GM21619 (cell line): ENCODE measurements at regions not wholly inside any gene's neighbourhood (a gene's known extent, or its start where the extent isn't known, plus 50 kb on each side); places are given as distances from the start of the nearest gene placed in this dataset.

Experiments used
- ATAC-seq: cut with Tn5 transposase; IDR thresholded peaks from one replicate; pipeline ENCODE4 v1.9.1; 2021; ENCODE audit not compliant: unreplicated experiment

DNA sequence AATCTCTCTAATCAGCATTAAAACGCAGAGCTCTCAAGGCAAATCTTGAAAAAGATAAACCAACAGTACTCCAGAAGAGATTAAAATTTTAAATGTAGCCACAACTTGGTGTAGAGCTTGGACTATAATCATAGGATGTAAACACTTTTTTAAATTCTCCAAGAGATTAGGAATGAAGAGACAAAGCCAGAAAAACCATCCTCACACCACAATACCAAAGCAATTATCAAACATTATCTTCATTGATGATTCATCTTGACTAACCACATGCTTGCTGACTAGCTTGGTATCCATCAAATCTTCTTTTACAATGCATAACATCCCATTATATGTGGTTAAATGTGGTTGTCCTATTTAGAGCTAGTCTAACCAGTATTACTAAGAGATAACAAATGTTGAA is 815.1 kb downstream of the TLE1 start:
- ATAC-seq = no peak

DNA sequence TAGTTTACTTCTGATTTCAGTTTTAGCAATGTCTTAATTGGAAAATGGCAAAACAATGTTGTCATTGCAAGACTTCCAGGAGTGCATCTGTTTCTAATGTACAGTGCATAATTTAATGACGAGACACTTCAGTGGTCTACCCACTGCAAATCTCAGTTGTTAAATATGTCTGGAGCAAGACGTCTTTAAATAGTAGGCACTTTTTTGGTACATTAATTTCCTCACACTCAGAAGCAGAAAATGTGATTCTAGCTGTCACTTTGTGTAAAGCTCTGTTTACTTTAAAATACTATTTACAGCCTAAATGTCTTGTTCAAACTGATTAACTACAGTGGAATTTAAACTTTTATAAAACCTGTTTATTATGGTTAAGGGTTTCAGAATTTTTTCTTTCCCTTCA is 815.5 kb downstream of the TLE1 start:
- ATAC-seq = no peak

DNA sequence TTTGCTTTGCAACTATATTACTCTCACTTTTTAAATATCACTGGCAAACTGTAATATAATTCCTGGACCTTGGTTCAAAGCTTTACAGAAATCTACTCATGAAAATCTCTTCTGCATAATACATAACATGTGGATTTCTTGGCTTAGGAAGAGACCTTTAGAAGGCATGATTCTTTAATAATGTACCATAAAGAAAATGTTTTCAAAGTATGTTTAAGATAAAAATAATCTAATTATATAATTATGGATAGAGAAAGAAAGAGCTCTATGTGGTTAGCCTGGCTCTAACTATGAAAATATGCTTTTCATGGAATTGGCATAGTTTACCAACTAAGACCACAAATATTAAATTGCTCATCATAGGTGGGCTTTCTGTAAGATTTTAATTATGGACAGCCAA is 817.8 kb downstream of the TLE1 start:
- ATAC-seq = no peak

DNA sequence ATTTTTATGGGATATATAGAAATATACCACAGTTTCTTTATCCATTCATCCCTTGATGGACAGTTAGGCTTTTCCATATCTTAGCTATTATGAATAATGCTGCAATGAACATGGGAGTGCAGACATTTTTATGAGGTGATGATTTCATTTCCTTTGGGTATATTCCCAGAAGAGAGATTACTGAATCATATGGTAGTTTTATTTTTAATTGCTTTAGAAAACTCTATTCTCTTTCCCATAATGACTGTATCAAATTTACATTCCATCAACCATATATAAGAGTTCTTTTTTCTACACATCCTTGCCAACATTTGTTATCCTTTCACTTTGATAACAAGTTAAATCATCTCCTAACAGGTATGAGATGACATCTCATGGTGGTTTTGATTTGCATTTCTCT is 821.6 kb downstream of the TLE1 start:
- ATAC-seq = no peak

DNA sequence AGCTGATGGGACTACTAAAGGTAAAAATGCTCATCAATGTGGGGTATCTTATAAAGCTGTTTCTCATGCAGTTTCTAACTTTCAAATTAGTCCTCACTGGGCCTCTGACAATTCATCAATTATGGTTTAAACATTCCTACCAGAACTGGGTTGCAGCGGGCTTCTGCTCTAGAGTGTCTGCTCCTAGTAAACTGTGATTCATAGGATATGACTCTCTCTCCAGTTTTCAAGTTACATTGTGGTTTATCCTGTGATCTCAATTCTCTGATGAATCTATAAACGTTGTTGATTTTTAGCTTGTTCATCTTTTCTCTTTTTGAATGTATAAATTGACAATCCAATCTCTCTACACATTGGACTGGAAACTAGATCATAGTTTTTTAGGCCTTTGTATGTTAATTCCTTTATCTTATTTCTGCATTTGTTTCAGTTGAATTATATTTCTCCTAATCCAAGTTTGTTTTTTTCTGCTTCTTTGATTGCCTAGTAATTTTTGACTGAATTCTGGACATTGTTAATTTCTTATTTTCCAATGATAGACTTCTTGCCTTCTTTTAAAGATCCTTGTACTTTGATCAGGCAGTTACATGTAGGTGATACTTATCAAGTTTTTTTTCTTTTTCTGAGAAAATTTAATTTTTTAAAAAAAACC is 822.6 kb downstream of the TLE1 start:
- no peak for ATAC-seq

DNA sequence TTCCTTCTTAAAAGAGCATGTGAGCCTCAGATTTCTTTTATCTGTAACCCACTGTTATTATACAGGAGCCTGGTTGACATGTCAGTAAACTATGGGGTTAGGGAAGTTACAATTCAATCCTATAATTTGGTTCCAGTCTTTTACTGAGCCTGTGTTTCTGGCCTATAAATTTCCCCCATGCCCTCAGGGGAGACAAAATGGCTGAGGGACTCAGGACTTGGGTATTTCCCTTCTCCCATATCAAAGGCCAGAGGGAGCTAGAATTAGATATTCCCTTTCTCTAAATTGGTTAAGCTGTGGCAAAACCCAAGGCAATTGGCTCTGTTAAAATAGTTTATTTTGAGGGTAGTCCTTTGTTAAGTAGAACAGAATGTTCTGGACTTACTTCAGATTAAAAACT is 823.2 kb downstream of the TLE1 start:
- no peak for ATAC-seq

DNA sequence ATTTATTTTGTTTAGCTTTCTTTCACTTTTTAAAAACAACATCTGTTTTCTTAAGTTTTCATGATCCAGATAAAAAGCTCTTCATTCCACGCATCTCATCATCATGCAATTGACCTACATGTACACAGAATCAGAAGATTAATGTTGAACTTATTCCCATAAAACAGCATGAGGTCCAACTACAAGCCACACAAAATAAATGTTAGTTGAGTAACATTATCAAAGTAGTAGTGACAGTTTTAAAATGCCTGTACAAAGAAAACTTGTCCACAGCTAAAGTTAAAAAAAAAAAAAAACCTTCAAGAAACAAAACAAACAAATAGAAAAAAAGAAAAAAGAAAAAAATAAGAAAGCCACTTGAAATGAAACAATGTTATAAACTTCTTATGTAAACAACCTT is 846.3 kb downstream of the TLE1 start:
- no peak for ATAC-seq

DNA sequence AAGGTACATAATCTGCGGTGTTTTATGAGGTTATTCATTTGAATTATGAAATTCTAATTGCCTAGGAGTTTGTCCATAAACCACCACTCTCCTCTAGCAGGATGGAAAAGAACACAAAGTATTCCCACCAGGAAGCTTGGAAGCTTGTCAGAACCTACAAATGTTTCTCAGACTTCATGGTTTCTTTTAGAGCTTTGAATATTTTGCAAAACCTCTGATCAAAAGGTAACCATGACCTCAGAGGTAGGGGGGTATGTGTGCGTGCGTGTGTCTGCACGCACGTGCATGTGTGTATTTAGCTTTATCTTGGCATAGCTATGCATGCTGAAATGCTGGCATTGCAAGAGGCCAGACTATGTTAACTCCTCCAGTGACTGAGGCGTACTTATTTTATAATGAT is 847.0 kb downstream of the TLE1 start:
- no peak for ATAC-seq

DNA sequence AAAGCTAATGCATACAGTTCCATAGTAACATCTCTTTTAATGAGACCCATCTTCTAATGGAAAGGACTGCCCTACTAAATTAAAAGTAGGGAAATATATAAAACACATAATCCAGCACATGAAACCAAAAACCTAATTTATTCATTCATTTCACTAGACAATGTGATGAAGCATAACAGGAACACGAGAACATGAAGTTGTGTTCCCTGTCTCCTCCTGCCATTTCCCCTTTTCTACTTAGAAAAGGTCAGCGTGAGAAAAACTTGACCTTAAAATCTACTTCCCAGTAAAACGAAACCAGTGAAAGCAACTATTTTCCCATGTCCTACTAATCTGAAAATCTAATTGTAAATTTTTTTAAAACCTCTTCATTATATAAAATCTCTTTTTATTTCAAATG is 847.5 kb downstream of the TLE1 start:
- no peak for ATAC-seq

DNA sequence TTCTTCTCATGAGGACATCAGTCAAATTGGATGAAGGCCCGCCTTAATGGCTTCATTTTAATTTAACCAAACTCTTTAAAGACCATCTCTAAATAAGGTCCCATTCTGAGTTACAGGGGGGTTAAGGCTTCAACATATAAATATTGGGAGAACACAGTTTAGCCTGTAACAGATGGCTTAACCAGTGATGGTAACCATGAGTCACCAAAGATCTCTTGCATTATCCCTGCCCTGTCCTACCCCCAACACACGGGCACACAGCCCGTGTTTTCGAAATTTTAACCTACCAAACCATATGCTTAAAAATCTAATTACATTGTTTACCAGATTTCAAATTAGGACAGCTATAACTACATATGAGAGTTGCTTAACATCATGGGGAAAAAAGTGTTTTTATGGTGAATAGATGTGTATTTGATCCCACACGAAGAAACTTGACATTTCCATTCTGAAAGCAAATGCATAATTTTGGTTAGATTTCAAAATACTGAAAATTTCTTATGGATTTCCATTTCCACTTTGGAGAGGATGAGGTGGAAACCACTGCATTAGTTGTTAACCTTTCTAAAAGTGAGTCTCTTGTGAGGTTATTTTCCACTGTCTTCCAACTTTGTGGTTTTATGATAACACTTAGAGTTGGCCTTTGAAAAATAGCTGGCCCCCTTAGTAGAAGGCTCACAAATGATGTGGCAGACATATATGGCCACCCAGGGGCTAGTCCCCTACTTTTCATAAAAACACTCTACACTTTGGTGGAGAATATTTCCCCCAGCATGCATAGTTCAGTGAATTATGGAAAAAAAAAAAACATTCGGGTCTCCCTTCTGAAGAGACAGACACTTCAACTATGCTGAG is 849.3 kb downstream of the TLE1 start:
- no peak for ATAC-seq

DNA sequence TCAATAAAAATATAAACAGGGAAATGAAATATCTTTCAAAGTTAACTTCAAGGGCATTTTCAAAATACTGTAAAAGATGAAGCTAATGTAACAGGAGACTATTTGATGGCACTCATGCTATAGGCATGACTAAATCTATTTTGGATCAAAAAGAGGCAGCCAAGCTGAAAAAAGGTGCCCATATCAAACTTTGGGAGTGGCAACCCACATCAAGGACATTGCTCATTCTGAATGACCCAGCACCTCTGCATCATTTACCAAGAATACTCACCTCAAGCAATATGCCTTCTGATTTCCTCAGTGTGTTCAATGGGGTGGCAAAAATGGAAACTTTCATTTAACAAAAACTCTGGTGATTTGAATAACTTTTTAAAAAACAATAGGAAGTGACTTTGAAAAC is 853.3 kb downstream of the TLE1 start:
- ATAC-seq = no peak

DNA sequence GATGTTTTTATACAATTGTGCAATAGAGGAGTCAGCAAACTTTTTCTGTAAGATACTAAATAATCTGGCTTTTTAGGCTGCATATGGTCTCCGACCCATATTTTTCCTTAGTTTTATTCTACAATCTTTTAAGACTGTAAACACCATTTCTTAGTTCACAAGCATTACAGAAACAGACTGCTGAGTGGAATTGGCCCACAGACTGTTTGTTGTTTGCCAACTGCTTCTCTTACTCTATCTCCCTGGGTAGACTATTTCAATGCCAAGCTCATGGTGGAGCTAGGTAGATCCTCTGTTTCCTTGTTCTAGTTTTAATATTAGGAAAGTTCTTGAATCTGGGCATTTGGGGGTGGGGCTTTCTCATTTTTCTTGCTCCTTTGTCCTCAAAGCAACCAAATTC is 857.6 kb downstream of the TLE1 start:
- no peak for ATAC-seq

DNA sequence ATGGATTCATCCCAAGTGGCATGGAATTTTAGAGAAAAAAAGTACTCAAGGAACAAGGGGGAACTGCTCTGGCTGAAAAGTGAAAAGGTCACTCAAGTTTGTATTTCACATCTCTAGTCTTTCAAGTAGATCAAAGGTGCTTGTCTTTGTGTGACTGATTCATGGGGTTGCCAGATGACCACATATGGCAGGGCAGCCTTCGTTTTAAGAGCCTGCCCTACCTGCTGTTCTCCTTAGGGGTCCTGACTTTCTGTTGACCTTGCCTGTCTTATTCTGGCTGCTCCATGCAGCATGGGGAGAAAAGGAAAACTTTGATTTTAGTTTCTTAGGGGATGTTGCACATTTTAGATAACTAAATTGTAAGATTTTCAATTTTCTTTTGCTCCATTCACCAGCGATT is 877.7 kb downstream of the TLE1 start:
- ATAC-seq = no peak

DNA sequence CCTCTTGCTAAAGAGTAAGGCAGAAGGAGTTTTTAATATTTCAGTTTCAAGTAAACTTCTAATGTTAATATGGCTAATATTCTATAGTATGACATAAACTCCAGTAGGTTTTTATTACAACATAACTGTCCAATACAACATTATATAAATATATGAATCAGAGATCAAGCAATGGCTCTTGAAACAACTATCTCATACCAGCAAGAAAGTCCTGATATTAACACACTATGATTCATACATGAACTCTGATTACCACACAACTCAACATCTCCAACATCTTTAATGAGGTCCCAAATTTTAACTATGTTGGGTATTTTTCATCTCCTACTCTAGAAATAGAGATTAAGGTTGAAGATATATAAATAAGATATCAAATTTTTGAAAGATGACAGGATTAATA is 878.3 kb downstream of the TLE1 start:
- ATAC-seq = no peak

DNA sequence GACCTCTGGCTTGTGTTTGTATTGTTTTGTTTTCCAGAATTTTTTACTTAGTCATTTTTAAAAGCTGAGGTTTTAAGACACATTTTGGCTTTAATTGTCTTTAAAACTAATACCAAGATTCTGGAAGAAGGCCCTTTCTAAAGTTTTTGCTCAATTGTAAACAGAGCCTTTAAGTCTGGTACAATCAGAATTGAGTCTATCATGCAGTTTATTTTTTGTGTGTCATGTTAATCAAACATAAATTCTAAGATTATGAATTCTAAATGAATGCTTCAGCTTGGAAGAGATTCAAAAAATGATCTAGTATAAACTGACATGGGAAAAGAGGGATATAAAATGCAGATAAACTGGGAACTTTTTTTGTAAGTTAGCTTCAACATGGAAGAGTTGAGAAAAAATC is 882.7 kb downstream of the TLE1 start:
- no peak for ATAC-seq

DNA sequence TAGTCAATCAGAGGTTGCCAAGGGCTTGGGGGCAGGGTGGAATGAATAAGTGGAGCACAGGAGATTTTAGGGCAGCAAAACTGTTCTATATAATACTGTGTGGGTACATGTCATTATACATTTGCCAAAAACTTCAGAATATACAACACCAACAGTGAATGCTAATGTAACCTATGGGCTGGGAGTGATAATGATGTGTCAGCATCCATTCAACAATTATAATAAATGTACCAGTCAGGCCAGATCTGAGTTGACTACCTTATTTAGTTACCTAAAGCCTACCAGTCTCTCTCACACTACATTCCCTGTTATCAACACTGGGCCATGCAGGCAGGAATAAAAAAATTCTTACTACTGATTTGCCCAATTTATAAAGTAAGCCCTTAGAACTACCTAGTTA is 884.5 kb downstream of the TLE1 start:
- no peak for ATAC-seq

DNA sequence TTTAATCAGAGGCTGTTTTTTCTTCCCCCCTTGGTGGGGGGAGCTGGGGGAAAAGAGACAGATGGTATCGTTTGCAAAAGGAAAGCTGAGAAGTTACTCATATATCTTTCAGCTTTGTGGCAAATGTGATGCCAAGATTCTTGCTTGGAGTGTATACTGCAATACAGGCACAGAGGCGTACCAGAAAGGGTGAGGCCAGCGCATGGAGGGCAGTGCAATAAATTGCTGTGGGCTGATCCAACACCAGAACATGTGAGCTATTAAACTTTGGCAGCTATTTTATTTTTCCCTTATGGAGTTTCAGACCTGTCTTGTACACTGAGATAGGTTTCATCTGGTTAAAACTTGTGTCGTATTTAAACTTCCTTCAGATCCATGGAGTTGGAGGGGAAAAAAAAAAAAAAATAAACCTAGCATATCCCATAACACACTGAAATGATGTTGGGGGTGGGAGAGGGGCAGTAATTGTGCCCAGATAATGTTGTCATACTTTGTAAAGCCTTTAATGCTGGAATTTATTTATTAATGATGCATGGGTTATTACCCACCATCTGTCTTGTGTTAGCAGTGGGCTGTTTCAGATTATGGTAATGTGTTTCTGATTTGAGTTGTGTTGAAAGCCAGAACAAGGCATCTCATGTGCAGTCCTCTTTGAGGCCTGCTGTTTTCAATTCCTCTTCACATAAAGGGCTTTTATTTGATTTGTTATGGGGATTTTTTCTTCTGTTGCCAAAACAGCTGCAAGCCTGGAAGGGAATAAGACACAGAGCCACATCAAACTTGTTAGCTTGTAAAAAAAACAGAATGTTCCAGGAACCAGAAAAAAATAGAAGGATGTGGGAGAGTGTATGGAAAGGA is 891.3 kb downstream of the TLE1 start:
- ATAC-seq = no peak

DNA sequence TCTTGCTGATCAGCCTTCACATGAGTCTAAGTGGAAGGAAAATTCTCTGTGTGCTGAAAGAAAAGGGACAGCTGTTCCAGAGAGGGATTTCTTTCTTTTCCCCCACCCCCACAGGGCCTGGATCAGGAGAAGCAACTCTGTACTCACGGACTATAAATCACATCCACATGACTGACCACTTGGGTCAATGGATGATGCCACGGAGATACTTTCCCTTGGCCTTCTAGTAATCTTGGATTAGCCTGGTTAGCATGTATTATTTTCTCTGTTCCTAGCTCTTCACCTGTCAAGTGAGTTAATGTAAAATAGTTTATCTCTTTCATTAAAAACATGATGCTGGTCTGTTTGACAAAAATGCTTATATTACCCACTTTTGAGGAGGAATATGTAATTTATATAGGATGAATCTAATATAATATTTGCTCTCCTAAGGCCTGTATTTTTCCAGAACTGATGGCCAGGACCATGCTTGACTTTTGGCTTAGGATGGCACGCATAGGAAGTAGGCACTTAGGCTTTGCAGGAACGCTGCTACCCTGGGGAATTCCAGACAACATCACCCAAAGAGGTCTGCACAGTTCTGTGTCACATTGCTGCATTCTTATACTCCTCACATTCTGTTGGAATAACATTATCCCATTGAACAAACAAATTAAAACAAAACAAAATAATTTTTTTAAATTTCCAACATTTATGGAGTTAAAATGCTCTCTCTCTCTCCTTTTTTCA is 892.1 kb downstream of the TLE1 start:
- ATAC-seq = no peak

DNA sequence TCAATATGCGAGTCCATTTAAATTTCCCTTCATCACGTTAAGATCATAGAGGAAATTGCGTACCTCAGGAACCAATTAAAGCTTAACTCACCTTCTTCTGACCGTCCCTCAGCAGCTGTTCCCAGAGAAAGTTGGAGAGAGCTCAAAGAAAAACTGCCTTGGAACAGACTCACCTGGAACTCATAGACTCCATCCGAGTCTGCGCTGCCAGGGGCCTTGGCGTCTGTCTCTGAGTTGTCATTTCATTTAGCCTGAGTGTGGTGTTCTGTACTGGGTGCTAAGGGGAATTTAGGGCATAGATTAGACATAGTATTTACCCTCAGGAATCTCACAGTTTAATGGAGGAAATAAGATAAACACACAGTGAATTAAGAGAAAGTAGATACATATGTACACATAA is 892.7 kb downstream of the TLE1 start:
- ATAC-seq = no peak

DNA sequence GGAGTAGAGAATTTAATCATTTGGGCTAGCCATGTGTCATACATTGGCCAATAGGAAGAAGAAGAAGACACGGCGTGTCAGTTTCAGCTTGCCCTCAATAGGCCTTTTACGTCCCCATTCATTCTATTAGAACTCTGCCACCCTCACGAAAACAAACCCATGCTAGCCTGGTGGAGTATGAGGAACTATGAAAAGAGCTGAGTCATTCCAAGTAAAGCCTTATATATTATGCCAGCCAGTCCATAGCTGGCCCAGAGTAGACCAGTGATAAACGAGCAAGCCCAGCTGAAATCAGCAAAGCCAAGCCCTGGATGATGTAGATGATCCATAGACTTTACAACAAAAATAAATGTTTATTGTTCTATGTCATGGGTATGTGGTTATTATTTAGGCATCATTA is 895.1 kb downstream of the TLE1 start:
- ATAC-seq = no peak

DNA sequence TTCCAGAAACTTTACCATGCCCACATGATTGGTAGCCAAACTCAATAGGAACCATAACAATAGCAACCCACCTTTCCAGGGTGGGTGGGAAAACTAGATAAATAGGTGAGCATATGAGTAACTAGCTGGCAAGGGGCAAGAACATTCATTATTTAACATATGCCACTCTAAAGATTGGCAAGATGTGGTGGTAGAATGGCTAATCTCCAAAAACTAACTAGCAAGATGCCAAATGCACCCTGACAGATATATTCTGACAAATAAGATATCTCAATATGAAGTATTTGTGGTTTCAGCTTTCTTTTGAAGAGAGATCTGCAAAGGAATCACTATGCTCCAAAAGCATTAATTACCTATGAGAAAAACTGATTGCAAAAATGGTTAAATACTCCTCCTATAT is 895.6 kb downstream of the TLE1 start:
- ATAC-seq = no peak
